ENCODE measurements at regions not wholly inside any gene's neighbourhood (a gene's known extent, or its start where the extent isn't known, plus 50 kb on each side); places are given as distances from the start of the nearest gene placed in this dataset.

GRCh38 chr18:31227497-31228229, 65.0 kb upstream of the DSC1 start:
- TF ChIP-seq CTCF (IDR thresholded peaks at IDR 0.05; ENCODE audit: low read depth, low read length), result no peak
- TF ChIP-seq MAX (IDR thresholded peaks at IDR 0.05; ENCODE audit: low read depth, low read length), result no peak
- TF ChIP-seq POLR2A (IDR thresholded peaks at IDR 0.05; ENCODE audit: extremely low read depth, insufficient read length), result no peak
